ENCODE measurements at regions not wholly inside any gene's neighbourhood (a gene's known extent, or its start where the extent isn't known, plus 50 kb on each side); places are given as distances from the start of the nearest gene placed in this dataset.
"Not testable (repeated sequence)": the region's sequence is repeated elsewhere in the genome, so short reads cannot be mapped to it uniquely, and the experiment has no call there.

GRCh38 chr6:43999628-44000027 is 127.6 kb downstream of the MRPL14 start:
- DNase-seq (ENCODE audit: low spot score), result no peak

DNA sequence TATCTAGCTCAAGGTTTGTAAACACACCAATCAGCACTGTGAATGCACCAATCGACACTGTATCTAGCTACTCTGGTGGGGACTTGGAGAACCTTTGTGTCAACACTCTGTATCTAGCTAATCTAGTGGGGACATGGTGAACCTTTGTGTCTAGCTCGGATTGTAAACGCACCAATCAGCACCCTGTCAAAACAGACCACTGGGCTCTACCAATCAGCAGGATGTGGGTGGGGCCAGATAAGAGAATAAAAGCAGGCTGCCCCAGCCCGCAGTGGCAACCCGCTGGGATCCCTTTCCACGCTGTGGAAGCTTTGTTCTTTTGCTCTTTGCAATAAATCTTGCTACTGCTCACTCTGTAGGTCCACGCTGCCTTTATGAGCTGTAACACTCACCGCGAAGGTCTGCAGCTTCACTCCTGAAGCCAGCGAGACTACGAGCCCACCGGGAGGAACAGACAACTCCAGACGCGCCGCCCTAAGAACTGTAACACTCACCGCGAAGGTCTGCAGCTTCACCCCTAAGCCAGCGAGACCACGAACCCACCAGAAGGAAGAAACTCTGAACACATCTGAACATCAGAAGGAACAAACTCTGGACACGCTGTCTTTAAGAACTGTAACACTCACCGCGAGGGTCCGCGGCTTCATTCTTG is 128.5 kb downstream of the MRPL14 start:
- not testable (repeated sequence) for DNase-seq (ENCODE audit: low spot score)

DNA sequence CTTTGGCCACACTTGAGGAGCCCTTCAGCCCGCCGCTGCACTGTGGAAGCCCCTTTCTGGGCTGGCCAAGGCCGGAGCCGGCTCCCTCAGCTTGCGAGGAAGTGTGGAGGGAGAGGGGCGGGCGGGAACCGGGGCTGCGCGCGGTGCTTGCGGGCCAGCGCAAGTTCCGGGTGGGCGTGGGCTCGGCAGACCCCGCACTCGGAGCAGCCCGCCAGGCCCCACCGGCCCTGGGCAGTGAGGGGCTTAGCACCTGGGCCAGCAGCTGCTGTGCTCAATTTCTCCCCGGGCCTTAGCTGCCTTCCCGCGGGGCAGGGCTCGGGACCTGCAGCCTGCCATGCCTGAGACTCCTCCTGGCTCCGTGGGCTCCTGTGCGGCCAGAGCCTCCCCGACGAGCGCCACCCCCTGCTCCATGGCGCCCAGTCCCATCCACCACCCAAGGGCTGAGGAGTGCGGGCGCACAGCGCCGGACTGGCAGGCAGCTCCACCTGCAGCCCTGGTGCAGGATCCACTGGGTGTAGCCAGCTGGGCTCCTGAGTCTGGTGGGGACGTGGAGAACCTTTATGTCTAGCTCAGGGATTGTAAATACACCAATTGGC is 129.2 kb downstream of the MRPL14 start:
- not testable (repeated sequence) for DNase-seq (ENCODE audit: low spot score)

- DNase-seq (ENCODE audit: low spot score), result no peak
Observed at GRCh38 chr6:43997345-43997677, 129.9 kb downstream of the MRPL14 start.

DNA sequence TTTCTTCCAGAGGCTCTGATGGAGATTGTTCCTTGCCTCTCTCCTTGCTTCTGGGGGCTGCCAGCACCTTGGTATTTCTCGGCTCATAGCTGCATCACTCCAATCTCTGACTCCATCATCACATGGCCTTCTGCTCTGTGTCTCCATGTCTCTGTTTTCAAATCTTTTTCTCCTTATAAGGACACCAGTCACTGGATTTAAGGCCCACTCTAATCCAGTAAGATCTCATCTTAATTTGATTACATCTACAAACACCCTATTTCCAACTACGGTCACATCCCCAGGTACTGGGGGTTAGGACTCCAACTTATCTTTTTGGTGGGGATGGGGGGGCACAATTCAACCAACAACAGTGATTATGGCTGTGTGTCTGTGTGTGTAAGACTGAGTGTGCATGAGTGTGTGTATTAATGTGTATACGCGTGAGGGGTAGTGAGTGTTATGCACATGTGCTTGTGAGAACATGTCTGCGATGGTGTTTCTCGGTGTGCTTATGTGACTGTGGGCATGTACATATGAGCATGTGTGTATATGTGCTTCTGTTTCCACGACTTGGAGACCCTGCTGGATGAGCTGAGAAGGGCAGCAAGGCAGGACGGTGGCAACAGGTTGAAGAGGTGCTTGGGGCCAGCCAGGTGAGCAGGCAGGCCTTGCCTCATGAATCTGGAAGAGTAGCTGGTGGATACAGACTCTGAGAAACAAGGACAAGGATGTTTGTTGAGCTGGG is 130.5 kb downstream of the MRPL14 start:
- no peak for DNase-seq (ENCODE audit: low spot score)

- DNase-seq (ENCODE audit: low spot score), result no peak
Observed at GRCh38 chr6:43995137-43995536, 132.1 kb downstream of the MRPL14 start.

- DNase-seq (ENCODE audit: low spot score), result no peak
Observed at GRCh38 chr6:43993881-43994523, 133.2 kb downstream of the MRPL14 start.

DNA sequence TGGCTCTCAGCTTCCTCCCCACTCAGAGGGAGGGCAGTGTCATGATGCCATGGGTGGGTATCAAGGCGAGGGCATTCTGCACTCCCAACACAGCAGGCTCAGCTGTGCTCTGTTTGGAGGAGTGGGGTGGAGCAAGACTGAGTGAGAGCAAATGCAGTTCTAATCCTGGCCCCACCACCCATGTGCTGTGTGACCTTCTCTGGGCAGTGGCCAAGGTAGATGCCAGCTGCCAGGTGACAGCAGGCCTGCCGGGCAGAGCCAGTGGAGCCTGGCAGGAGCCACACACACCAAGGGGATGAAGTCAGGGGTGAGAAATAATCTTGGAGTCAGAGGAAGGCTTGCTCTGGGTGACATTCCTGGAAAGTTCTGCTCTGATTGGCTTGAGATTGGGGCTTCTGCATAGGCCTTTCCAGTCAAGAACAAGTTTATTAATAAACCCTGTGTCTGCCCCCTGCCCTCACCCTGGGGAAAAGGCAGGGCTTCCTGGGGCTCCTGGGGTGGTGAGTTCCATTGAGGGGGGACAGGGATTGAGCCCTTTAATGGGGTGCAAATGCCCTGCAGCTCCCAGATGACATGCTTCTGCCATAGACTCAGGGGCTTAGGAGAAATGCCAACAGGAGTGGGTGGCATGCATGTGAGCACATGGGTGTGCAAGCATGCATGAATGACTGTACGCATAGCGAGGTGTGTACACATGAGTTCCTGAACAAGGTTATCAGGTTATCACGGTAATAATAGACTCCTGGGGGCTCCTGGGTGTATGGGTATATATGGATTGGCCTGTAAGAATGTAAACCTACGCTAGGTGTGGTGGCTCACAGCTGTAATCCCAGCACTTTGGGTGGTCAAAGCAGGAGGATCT is 134.2 kb downstream of the MRPL14 start:
- DNase-seq (ENCODE audit: low spot score), result no peak

GRCh38 chr6:43992126-43992663 is 135.1 kb downstream of the MRPL14 start:
- no peak for DNase-seq (ENCODE audit: low spot score)

DNA sequence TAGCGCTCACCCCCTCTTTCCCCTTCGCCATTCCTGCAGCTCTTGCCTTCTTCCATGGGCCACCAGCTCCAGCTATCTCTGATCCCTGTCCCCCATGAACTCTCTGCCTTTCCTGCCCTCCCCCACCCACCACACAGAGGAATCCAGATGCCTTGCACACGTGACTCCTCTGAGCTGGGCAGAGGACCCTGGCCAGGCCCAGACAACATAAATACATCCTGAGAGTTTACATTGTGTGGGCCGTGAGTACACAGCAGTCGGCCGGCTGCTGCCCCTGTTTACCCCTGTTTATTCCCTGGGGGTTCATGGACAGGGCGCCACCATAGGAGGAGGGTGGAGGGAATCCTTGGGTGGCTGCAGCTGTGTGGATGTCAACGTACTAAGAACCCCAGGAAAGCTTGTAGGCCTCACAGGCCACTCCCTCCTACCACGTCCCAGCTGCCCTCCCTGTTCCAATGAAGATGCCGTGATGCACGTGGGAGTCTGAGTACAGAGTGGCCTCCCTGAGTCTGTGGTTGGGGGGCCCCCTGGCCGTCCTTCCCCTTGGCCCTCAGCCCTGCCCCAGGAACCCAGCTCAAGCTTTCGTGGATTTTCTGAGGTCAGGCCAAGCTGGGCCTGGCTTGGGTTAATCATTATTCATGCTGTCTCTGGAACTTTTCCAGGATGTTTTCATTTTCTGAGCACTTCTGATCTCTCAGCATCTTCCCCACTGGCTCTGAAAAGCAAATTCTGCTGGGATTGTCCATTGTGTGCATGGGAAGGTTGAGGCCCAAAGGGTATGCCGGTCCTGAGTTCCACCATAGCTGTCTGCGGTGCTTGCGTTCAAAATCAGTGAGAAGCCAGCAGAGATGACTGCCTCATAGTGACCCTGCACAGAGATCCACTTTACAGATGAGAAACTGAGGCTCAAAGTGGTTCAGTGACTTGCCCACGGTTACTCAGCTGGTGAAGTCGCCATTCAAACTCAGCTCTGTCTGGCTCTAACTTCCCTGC is 136.3 kb downstream of the MRPL14 start:
- DNase-seq (ENCODE audit: low spot score), result no peak

GRCh38 chr6:43990275-43990626 is 137.0 kb downstream of the MRPL14 start:
- DNase-seq (ENCODE audit: low spot score), result peak; percentile 59

- DNase-seq (ENCODE audit: low spot score), result no peak
Observed at GRCh38 chr6:43989581-43990146, 137.6 kb downstream of the MRPL14 start.

DNA sequence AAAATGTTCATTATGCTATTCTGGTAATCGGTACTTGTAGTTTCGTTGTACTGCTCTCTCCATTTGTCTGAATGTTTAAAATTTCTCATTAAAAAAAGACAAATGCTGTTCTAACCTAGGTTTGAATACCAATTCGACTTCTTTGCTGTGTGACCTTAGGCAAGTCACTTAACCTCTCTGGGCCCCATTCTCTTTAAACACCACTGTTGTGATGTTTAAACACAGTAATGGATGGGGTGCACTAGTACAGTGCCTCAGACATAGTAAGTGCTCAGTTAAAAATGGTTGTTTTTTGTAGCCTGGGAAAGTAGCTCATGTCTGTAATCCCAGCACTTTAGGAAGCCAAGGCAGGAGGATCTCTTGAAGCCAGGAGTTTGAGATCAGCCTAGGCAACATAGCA is 138.5 kb downstream of the MRPL14 start:
- no peak for DNase-seq (ENCODE audit: low spot score)

DNA sequence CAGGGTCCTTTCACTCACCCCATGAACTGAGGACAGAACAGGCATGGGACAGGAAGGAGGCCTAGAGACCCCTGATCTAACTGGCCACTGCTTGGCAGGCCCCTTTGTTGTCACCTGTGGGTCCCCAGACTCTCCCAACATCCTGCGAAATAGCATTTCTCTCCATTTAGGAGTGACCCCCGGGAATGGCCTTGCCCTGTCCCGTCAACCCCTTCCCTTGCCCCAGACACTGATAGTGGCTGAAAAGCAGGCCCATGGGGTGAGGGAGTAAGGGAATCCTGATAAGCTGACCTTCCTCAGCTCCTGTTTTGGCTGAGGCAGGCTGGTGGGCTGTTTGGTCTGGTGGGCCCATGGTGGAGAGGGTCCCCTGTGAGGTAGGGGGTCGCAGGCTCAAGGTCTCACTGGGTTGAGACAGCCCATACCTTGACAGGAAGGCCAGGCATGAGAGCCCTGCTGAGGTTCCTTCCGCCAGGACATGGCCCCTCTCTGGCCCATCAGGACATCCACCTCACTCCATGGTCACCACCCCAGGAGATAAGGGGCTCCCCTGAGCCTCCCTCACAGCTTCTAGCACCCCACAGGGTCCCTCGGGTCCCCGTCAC is 139.3 kb downstream of the MRPL14 start:
- no peak for DNase-seq (ENCODE audit: low spot score)

- no peak for DNase-seq (ENCODE audit: low spot score)
Observed at GRCh38 chr6:43986177-43986825, 141.0 kb downstream of the MRPL14 start.

- no peak for DNase-seq (ENCODE audit: low spot score)
Observed at GRCh38 chr6:43985329-43985728, 141.9 kb downstream of the MRPL14 start.

DNA sequence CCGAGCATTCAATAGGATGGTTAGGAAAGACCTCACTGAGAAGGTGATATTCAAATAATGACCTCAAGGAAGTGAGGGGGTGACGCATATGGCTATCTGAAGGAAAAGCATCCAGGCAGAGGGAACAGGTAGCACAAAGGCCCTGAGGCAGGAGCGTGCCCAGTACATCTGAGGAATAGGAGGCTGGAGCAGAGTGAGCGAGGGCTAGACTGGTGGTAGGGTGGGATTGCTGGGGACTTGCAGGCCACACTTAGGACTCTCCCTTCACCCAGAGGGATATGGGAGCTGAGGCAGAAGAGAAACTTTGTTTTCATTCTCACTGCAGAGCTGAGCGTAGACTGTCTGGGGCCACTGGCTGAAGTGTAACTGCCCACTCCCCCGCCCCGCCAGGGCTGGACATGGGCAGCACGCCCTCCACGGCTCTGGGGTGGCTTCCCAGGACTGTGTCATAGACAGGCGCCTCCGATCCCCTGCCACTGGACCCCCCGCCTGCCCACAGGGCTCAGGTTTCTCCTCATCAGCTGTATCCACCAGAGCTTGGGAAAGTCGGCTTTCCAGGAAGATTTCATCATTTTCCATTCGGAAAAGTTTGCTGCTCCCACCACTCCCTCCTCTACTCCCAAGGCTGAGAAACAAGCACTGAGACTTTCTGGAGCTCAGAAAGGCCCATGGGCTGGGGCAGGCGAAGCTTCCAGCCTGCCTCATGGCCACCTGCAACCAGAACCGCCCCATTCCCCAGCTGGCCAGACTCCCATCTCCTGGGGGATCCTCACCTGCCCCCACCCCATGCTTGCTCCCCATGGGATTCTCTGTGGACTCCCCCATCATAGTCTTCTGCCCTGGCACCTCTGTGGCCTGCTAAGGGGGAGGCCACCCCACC is 142.6 kb downstream of the MRPL14 start:
- peak; percentile 39 for DNase-seq (ENCODE audit: low spot score)

DNA sequence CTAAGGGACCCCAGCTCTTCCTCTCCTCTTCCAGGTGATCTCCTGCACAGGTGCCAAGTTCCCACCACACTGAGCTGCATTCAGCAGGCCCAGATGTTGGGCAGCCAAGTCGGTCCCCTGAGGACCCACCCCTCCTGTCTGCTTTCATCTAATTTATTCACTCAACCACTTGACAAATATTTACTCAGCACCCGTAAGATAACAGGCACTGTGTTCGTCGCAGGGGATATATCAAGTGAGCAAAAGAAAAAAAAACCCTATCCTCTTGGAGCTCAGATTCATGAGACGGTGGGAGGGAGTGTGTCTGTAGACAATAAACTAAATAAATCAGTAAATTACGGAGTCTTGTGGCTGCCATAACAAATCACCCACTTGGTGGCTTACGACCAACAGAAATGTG is 143.6 kb downstream of the MRPL14 start:
- no peak for DNase-seq (ENCODE audit: low spot score)

All from AG20443 (cell line).